Tibial nerve (tissue), 4 donors: ENCODE measurements at regions not wholly inside any gene's neighbourhood (a gene's known extent, or its start where the extent isn't known, plus 50 kb on each side); places are given as distances from the start of the nearest gene placed in this dataset.

Experiments used
- CTCF ChIP-seq, 5 experiments: fragments of 200-600 bp in 3 of 5; fragments of 450-650 bp in 2 of 5; sonication (generic) in 3 of 5; IDR thresholded peaks; one replicate each; pipeline ENCODE4 v1.5.1; 2016 to 2019; ENCODE audit warnings: antibody characterized with exemption in 5 of 5, mild to moderate bottlenecking in 3 of 5, moderate library complexity in 2 of 5
- EP300 ChIP-seq, 2 donors: sonication (generic); formaldehyde crosslinking; IDR thresholded peaks; one replicate each; pipeline ENCODE4 v1.6.1; 2017; ENCODE audit warnings: antibody characterized with exemption in 2 of 2, mild to moderate bottlenecking in 1 of 2
- POLR2A ChIP-seq, 2 donors: fragments of 450-650 bp; IDR thresholded peaks; one replicate each; pipeline ENCODE4 v1.6.1; 2017; ENCODE audit warnings: antibody characterized with exemption in 2 of 2, mild to moderate bottlenecking in 2 of 2, moderate library complexity in 2 of 2

DNA sequence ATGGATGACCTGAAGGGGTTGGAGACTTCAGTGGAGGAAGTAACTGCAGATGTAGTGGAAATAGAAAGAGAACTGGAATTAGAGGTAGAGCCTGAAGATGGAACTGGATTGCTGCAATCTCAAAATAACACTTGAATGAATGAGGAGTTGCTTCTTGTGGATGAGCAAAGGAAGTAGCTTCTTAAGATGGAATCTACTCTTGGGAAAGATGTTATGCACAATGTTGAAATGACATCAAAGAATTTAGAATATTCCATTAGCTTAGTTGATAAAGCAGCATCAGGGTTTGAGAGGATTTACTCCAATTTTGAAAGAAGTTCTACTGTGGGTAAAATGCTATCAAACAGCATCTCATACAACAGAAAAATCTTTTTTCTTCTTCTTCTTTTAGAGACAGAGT, 186.4 kb upstream of the PRKD1 start:
- TF ChIP-seq CTCF (IDR thresholded peaks at IDR 0.05): no peak
- no peak for TF ChIP-seq POLR2A (IDR thresholded peaks at IDR 0.05)
- no peak for TF ChIP-seq EP300 (IDR thresholded peaks at IDR 0.05)
